IMR-90 (cell line): ENCODE measurements at regions not wholly inside any gene's neighbourhood (a gene's known extent, or its start where the extent isn't known, plus 50 kb on each side); places are given as distances from the start of the nearest gene placed in this dataset.

ENCODE experiments used
- CEBPB ChIP-seq: IDR thresholded peaks from 2 replicates; pipeline ENCODE4 v1.6.1; 2012; ENCODE audit warnings: low read depth, low read length, improper control_type of control experiment
- CTCF ChIP-seq: conservative IDR thresholded peaks from 2 replicates; pipeline ENCODE4 v1.5.1; 2012; ENCODE audit warnings: mild to moderate bottlenecking, low read depth, low read length, improper control_type of control experiment
- MXI1 ChIP-seq: IDR thresholded peaks from 2 replicates; pipeline ENCODE4 v1.6.1; 2012; ENCODE audit warnings: low read depth, mild to moderate bottlenecking, low read length, moderate library complexity, borderline replicate concordance
- RFX5 ChIP-seq: IDR thresholded peaks from 2 replicates; pipeline ENCODE4 v1.8.0; 2012; ENCODE audit warnings: low read depth, mild to moderate bottlenecking, low read length, moderate library complexity
- TF ChIP-seq, protein P1 (sequence below): fragments of 150-350 bp; IDR thresholded peaks from 2 replicates; pipeline ENCODE4 v1.6.1; 2017; ENCODE audit warnings: mild to moderate bottlenecking, antibody characterized with exemption, low read length, low read depth

GRCh38 chr1:208476846-208477170, 232.6 kb upstream of the PLXNA2 start:
- no peak for TF ChIP-seq CTCF
- TF ChIP-seq CEBPB = no peak
- no peak for TF ChIP-seq RFX5
- TF ChIP-seq, protein P1, sequence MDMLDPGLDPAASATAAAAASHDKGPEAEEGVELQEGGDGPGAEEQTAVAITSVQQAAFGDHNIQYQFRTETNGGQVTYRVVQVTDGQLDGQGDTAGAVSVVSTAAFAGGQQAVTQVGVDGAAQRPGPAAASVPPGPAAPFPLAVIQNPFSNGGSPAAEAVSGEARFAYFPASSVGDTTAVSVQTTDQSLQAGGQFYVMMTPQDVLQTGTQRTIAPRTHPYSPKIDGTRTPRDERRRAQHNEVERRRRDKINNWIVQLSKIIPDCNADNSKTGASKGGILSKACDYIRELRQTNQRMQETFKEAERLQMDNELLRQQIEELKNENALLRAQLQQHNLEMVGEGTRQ = no peak
- no peak for TF ChIP-seq MXI1
